ENCODE measurements at regions not wholly inside any gene's neighbourhood (a gene's known extent, or its start where the extent isn't known, plus 50 kb on each side); places are given as distances from the start of the nearest gene placed in this dataset.

- TF ChIP-seq CTCF (IDR thresholded peaks at IDR 0.05; ENCODE audit: control extremely low read depth in 1 of 3, insufficient read depth in 1 of 3, low read depth in 1 of 3, low read length in 3 of 3) (no peak), TAF1 (IDR thresholded peaks at IDR 0.05; ENCODE audit: low read depth, low read length) (no peak), ASH2L (IDR thresholded peaks at IDR 0.05; ENCODE audit: low read length) (no peak), ATF2 (IDR thresholded peaks at IDR 0.05; ENCODE audit: low read length) (no peak)
These were observed 309.6 kb upstream of the KCNH8 start for GRCh38 chr3:18838758-18839157.

Data from H1 (cell line).